ENCODE measurements at regions not wholly inside any gene's neighbourhood (a gene's known extent, or its start where the extent isn't known, plus 50 kb on each side); places are given as distances from the start of the nearest gene placed in this dataset.

- peak; percentile 44 for DNase-seq
- Histone ChIP-seq H3K9ac (ENCODE audit: low read depth, low read length) (no peak overlapping the region), H3K36me3 (ENCODE audit: insufficient read depth, low read length) (no peaks in the 10 kb centered on the region), H3K9me3 (ENCODE audit: insufficient read depth, low read length, severe bottlenecking) (no peaks in the 10 kb centered on the region), H2AFZ (ENCODE audit: low read depth, low read length) (no peak overlapping the region), H3K79me2 (ENCODE audit: insufficient read depth, low read length) (no peaks in the 10 kb centered on the region), H3K4me1 (ENCODE audit: insufficient read depth, low read length) (no peaks in the 10 kb centered on the region), H3K27ac (ENCODE audit: low read length) (no peak overlapping the region), H3K4me2 (ENCODE audit: insufficient read depth, low read length) (no peak overlapping the region), H3K27me3 (ENCODE audit: insufficient read depth, low read length, poor library complexity) (peaks cover 2% of the 10 kb centered on the region), H4K20me1 (ENCODE audit: insufficient read depth, low read length) (no peaks in the 10 kb centered on the region), H3K4me3 (ENCODE audit: low read depth in 1 of 2, low read length in 2 of 2) (no peak overlapping the region)
- peak; percentile 58; the same call in 2 of the 3 replicates for ATAC-seq (ENCODE audit: insufficient read depth, low read depth)
- TF ChIP-seq EZH2 (IDR thresholded peaks at IDR 0.05; ENCODE audit: borderline replicate concordance, low read depth, low read length, severe bottlenecking) (no peak), CTCF (IDR thresholded peaks at IDR 0.05; ENCODE audit: borderline replicate concordance, extremely low read depth, low read length, poor library complexity, severe bottlenecking) (peak; percentile 91)
Measured at GRCh38 chr13:31909864-31910551, 121.6 kb upstream of the FRY start.

- no peak overlapping the region for H3K4me2 ChIP-seq (ENCODE audit: insufficient read depth, low read length)
Measured at GRCh38 chr13:31910633-31911032, 120.9 kb upstream of the FRY start.

GRCh38 chr13:31912647-31913401 lies 118.8 kb upstream of the FRY start:
- ATAC-seq (ENCODE audit: insufficient read depth, low read depth) (no peak), DNase-seq (no peak)
- H2AFZ ChIP-seq (ENCODE audit: low read depth, low read length): no peak overlapping the region
- TF ChIP-seq CTCF (IDR thresholded peaks at IDR 0.05; ENCODE audit: borderline replicate concordance, extremely low read depth, low read length, poor library complexity, severe bottlenecking) (no peak), EZH2 (IDR thresholded peaks at IDR 0.05; ENCODE audit: borderline replicate concordance, low read depth, low read length, severe bottlenecking) (no peak)
- H4K20me1 ChIP-seq (ENCODE audit: insufficient read depth, low read length): no peaks in the 10 kb centered on the region
- H3K36me3 ChIP-seq (ENCODE audit: insufficient read depth, low read length): no peaks in the 10 kb centered on the region
- H3K27ac ChIP-seq (ENCODE audit: low read length): no peak overlapping the region
- H3K9ac ChIP-seq (ENCODE audit: low read depth, low read length): no peak overlapping the region
- H3K9me3 ChIP-seq (ENCODE audit: insufficient read depth, low read length, severe bottlenecking): no peaks in the 10 kb centered on the region
- no peak overlapping the region for H3K4me2 ChIP-seq (ENCODE audit: insufficient read depth, low read length)
- no peaks in the 10 kb centered on the region for H3K79me2 ChIP-seq (ENCODE audit: insufficient read depth, low read length)
- no peaks in the 10 kb centered on the region for H3K4me1 ChIP-seq (ENCODE audit: insufficient read depth, low read length)
- H3K27me3 ChIP-seq (ENCODE audit: insufficient read depth, low read length, poor library complexity): peaks cover 7% of the 10 kb centered on the region
- no peak overlapping the region for H3K4me3 ChIP-seq (ENCODE audit: low read depth in 1 of 2, low read length in 2 of 2)

More at GRCh38 chr13:31910633-31911032, 120.9 kb upstream of the FRY start:
- DNase-seq: no peak
- H3K9ac ChIP-seq (ENCODE audit: low read depth, low read length): no peak overlapping the region
- no peak for ATAC-seq (ENCODE audit: insufficient read depth, low read depth)
- no peak overlapping the region for H3K27ac ChIP-seq (ENCODE audit: low read length)
- H3K36me3 ChIP-seq (ENCODE audit: insufficient read depth, low read length): no peaks in the 10 kb centered on the region
- no peaks in the 10 kb centered on the region for H3K4me1 ChIP-seq (ENCODE audit: insufficient read depth, low read length)
- H3K79me2 ChIP-seq (ENCODE audit: insufficient read depth, low read length): no peaks in the 10 kb centered on the region
- peaks cover 2% of the 10 kb centered on the region for H3K27me3 ChIP-seq (ENCODE audit: insufficient read depth, low read length, poor library complexity)
- no peaks in the 10 kb centered on the region for H3K9me3 ChIP-seq (ENCODE audit: insufficient read depth, low read length, severe bottlenecking)
- H2AFZ ChIP-seq (ENCODE audit: low read depth, low read length): no peak overlapping the region
- H4K20me1 ChIP-seq (ENCODE audit: insufficient read depth, low read length): no peaks in the 10 kb centered on the region
- TF ChIP-seq CTCF (IDR thresholded peaks at IDR 0.05; ENCODE audit: borderline replicate concordance, extremely low read depth, low read length, poor library complexity, severe bottlenecking) (no peak), EZH2 (IDR thresholded peaks at IDR 0.05; ENCODE audit: borderline replicate concordance, low read depth, low read length, severe bottlenecking) (no peak)
- no peak overlapping the region for H3K4me3 ChIP-seq (ENCODE audit: low read depth in 1 of 2, low read length in 2 of 2)

Measured in DND-41 (cell line).